GM13977 (cell line): ENCODE measurements at regions not wholly inside any gene's neighbourhood (a gene's known extent, or its start where the extent isn't known, plus 50 kb on each side); places are given as distances from the start of the nearest gene placed in this dataset.
"Not testable (repeated sequence)": the region's sequence is repeated elsewhere in the genome, so short reads cannot be mapped to it uniquely, and the experiment has no call there.

Source experiments
- DNase-seq: peaks from one replicate; pipeline ENCODE4 v3.0.0; 2012; ENCODE audit warnings: low spot score
- in situ Hi-C: fragments of 300-500 bp; cut with MboI; formaldehyde crosslinking; loops from one replicate; pipeline ENCODE4 v1.12.0; 2022; ENCODE audit warnings: low sequenced_read_pairs, low pct_unique_long_range_greater_than_20kb, mixed read lengths, inconsistent platforms; ENCODE audit not compliant: unreplicated experiment
- TF ChIP-seq, protein P1 (sequence below): IDR thresholded peaks from 2 replicates; pipeline ENCODE4 v1.5.1; 2012; ENCODE audit warnings: mild to moderate bottlenecking, control low read depth; ENCODE audit not compliant: insufficient read depth; ENCODE audit errors: extremely low read depth, missing control alignments

DNA sequence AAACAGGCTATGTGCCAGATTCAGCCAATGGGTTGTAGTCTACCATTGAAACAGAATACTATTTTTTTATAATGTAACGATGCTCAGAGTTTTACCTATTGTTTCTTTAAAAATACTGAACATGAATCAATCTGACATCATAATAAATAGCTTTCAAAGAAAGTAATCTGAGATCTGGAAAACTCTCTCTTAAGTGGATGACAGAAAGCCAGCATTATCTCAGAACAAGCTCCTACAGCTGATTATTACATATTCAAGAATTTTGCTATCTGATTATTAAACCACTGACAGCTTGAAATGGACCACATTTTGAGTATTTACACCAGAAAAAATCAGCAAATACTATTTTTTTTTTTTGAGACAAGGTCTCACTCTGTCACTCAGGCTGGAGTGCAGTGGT lies 484.2 kb upstream of the SOX9 start:
- TF ChIP-seq, protein P1, sequence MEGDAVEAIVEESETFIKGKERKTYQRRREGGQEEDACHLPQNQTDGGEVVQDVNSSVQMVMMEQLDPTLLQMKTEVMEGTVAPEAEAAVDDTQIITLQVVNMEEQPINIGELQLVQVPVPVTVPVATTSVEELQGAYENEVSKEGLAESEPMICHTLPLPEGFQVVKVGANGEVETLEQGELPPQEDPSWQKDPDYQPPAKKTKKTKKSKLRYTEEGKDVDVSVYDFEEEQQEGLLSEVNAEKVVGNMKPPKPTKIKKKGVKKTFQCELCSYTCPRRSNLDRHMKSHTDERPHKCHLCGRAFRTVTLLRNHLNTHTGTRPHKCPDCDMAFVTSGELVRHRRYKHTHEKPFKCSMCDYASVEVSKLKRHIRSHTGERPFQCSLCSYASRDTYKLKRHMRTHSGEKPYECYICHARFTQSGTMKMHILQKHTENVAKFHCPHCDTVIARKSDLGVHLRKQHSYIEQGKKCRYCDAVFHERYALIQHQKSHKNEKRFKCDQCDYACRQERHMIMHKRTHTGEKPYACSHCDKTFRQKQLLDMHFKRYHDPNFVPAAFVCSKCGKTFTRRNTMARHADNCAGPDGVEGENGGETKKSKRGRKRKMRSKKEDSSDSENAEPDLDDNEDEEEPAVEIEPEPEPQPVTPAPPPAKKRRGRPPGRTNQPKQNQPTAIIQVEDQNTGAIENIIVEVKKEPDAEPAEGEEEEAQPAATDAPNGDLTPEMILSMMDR, result no peak
- in situ Hi-C loops, result no loop called here

DNA sequence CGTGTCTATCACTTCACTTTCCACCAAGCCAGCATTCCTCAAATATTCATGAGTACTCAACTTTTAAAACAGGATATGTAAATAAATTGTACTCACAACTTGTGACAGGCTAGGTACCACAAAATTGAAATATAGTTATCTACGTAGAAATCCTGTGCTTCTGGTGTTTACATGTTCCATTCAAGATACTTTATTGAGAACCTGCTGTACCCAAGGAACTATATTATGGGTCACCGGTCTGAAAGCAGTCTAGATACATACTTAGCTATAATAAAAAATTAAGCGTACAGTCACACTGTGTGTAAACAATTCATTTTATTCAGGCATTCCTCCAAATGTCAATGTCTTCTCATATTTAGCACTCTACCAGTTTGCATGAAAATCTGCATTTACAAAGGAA lies 482.2 kb upstream of the SOX9 start:
- in situ Hi-C loops, result no loop called here
- DNase-seq, result no peak
- TF ChIP-seq, protein P1, result no peak

More for the DNA sequence above, 484.2 kb upstream of the SOX9 start:
- no peak for DNase-seq

DNA sequence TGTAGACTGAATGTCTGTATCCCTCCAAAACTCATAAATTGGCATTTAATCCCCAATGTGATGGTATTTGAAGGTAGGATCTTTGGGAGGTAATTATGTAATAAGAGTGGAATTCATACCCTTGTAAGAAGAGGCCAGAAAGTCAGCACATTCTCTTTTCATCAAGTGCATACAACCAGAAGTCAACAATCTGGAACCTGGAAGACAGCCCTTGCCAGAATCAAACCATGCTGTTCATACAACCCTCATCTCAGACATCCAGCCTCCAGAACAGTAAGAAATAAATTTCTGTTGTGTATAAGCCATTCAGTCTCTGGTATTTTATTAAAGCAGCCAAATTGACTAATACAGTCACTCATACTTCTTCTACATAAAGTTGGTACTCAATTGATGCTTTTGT lies 481.0 kb upstream of the SOX9 start:
- in situ Hi-C loops, result no loop called here
- TF ChIP-seq, protein P1, result no peak
- DNase-seq, result no peak

DNA sequence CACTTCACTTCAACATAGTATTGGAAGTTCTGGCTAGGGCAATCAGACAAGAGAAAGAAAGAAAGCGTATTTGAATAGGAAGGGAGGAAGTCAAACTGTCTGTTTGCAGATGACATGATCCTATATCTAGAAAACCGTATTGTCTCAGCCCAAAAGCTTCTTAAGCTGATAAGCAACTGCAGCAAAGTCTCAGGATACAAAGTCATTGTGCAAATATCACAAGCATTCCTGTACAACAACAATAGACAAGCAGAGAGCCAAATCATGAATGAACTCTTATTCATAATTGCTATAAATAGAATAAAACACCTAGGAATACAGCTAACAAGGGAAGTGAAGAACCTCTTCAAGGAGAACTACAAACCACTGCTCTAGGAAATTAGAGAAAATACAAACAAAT lies 473.9 kb upstream of the SOX9 start:
- DNase-seq, in situ Hi-C loops: not testable (repeated sequence)

DNA sequence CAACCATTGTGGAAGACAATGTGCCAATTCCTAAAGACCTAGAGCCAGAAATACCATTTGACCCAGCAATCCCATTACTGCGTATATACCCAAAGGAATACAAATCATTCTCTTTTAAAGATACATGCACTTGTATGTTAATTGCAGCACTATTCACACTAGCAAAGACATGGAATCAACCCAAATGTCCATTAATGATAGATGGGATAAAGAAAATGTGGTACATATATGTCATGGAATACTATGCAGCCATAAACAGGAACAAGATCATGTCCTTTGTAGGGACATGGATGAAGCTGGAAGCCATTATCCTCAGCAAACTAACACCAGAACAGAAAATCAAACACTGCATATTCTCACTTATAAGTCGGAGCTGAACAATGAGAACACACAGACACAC lies 472.5 kb upstream of the SOX9 start:
- in situ Hi-C loops, DNase-seq: not testable (repeated sequence)

DNA sequence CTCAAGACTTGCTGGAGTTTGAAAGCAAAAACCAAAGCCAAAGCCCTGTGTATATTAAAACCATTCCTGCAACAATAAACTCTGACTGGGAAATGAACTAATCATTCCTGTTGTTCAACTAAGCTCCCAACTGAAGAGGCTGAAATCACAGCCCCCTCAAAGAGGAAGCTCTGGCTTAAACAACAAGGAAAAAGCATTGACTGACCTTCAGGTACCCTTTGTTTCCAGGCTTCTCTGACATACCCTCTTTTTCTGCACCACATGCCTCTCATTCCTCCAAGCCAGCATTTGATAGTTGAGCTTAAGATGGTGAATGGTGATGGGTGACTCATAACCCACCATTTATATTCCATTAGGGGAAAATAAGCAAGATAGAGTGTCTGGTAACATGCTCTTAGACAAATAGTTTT lies 470.9 kb upstream of the SOX9 start:
- TF ChIP-seq, protein P1, result no peak
- in situ Hi-C loops, result no loop called here
- DNase-seq, result no peak

DNA sequence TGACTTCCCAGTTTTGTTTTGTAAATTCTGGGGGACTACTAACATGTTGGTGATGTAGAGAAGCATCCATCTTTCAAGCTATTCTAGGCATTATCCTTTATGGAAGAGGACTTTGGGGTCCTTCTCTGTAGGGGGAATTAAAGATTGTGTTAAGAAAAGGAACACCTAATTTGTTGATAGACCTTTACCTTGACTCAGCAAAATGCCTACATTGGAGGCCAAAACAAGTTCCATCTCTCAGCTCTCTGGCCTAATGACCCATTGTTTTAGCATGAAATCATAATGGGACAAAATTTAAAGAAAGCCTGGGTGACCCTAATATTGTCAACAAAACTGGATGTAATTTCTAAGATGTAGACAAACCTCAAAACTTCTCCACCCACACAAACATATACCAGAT lies 465.3 kb upstream of the SOX9 start:
- TF ChIP-seq, protein P1, result no peak
- DNase-seq, result no peak
- in situ Hi-C loops, result no loop called here

DNA sequence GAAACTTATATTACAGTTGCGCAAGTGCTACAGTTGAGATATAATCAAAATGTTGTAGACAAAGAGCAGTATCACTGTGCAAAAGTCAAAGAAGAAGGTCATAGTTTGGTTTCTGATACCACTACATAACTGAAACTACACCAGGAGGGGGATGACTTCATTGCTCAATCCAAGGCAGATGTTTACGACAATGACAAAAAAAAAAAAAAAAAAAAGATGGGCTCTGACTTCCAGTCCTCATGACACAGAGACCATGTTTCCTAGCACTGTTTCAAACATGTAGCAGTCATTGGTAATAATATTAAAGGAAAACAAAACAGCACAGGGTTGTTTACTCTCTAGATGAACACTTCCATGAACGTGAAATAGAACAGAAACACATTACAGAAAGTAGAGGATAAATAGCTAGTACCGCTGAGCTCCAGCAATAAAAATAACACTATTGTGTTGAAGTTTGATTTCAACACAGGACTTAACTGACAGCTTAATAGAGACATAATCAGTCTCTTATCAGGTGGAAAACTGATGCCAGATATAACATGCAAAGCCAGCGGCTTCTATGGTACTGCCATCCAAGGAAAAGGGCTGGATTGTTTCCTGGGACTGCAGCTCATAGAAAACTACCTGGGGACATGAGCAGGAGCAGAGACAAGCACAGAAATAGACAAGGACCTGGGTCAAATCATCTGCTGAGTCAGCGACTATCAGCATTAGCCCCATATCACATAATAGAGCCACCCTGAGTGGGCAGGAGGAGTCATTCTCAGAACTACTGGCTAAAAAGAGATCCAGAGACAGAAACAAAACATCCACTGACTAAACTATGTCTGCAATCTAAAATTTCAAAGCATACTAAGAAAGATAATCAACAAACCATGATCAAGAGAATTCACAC lies 463.6 kb upstream of the SOX9 start:
- in situ Hi-C loops, result no loop called here
- TF ChIP-seq, protein P1, result no peak
- DNase-seq, result no peak
